ENCODE measurements at regions not wholly inside any gene's neighbourhood (a gene's known extent, or its start where the extent isn't known, plus 50 kb on each side); places are given as distances from the start of the nearest gene placed in this dataset.
"Not testable (repeated sequence)": the region's sequence is repeated elsewhere in the genome, so short reads cannot be mapped to it uniquely, and the experiment has no call there.

DNA sequence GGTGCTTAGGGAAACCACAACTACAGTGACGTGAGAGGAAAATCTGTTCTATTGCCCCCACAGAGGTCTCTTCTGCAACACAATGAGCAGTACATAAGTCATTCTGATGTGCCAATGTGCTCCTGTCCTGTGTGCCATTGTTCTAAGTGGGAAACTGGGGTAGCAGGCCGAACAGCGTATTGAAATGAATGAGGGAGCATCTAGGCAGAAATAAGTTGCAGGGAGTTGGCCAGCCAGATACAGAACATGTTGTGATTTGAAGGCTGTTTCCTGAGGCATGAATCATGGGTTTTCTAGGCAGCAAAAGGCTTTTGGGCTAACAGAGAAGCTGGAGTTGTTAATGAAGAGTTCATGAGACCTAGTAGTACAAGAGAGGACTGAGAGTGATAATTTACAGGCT lies 122.5 kb downstream of the OR4F15 start:
- not testable (repeated sequence) for H2BK12ac ChIP-seq (ENCODE audit: low read length in 2 of 2); H2AK5ac ChIP-seq (ENCODE audit: low read length, severe bottlenecking); H4K8ac ChIP-seq (ENCODE audit: low read length); H2BK15ac ChIP-seq (ENCODE audit: low read depth, poor library complexity, severe bottlenecking); H2AFZ ChIP-seq (ENCODE audit: low read depth, low read length); H3K4me1 ChIP-seq (ENCODE audit: control insufficient read depth, insufficient read depth, low read depth, low read length); H3K9me3 ChIP-seq (ENCODE audit: control insufficient read depth, low read length); H3K23ac ChIP-seq (ENCODE audit: low read length in 2 of 2); H3K36me3 ChIP-seq (ENCODE audit: control insufficient read depth in 1 of 2, insufficient read depth in 2 of 2, low read depth in 1 of 2, low read length in 2 of 2); H3K27ac ChIP-seq (ENCODE audit: low read length, poor library complexity, severe bottlenecking); H3K18ac ChIP-seq (ENCODE audit: low read depth in 1 of 2, low read length in 2 of 2); H3K4ac ChIP-seq (ENCODE audit: low read depth in 1 of 2, low read length in 2 of 2); H3K14ac ChIP-seq (ENCODE audit: low read length in 2 of 2); H3K27me3 ChIP-seq (ENCODE audit: control insufficient read depth in 1 of 2, insufficient read depth in 1 of 2, low read length in 2 of 2); H3K4me3 ChIP-seq (ENCODE audit: insufficient read depth in 1 of 2, low read depth in 1 of 2, low read length in 2 of 2); H2BK120ac ChIP-seq (ENCODE audit: low read depth, low read length); H2BK5ac ChIP-seq (ENCODE audit: low read depth, low read length, poor library complexity, severe bottlenecking); H4K91ac ChIP-seq (ENCODE audit: low read length); H3K79me1 ChIP-seq (replicated peaks; ENCODE audit: low read length, poor library complexity, severe bottlenecking); H3K9ac ChIP-seq (ENCODE audit: low read length); DNase-seq; H3K4me2 ChIP-seq (ENCODE audit: low read length, poor library complexity, severe bottlenecking)
- no CpG with 5 or more reads among the region's 3 CpGs for whole genome bisulfite sequencing

DNA sequence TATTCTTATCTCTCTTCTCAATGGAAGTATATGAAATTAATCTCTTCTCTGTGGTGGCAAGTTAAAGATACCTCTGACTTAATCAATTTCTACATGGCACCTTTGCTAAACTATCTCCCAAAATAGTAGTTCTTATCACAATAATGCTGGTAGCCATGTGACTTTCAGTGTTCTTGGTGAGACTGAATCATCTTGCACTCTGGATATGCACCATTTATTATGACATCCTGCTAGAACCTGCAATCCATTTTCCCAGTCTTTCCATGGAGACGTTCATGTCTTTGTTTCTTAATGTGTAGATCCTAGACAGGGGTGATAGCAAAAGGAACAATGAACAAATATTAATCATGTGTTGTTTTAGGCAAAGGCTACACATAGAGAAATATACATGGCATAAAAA lies 125.4 kb downstream of the OR4F15 start:
- H3K18ac ChIP-seq (ENCODE audit: low read depth in 1 of 2, low read length in 2 of 2), result not testable (repeated sequence)

DNA sequence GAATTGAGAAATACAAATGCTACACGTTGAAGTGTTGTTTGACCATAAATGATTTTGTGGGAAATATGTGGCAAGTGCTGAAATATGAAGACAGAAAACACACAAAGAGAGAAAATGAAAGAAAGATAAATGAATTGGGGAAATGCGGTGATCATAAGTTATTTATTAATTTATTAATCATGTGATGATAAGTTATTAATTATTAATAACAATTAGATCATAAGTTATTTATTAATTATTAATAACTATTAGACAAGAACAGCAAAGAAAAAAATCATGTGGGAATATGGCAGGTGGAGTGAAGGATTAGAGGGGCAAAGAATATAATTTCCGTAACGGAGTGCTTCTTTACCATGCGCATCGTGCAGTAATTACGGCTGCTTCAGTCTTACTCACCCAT lies 126.6 kb downstream of the OR4F15 start:
- not testable (repeated sequence) for H2BK120ac ChIP-seq (ENCODE audit: low read depth, low read length); H3K79me1 ChIP-seq (replicated peaks; ENCODE audit: low read length, poor library complexity, severe bottlenecking); H2AK5ac ChIP-seq (ENCODE audit: low read length, severe bottlenecking); H3K36me3 ChIP-seq (ENCODE audit: control insufficient read depth in 1 of 2, insufficient read depth in 2 of 2, low read depth in 1 of 2, low read length in 2 of 2); H3K4me1 ChIP-seq (ENCODE audit: control insufficient read depth, insufficient read depth, low read depth, low read length); H3K27me3 ChIP-seq (ENCODE audit: control insufficient read depth in 1 of 2, insufficient read depth in 1 of 2, low read length in 2 of 2); H4K8ac ChIP-seq (ENCODE audit: low read length); H3K14ac ChIP-seq (ENCODE audit: low read length in 2 of 2); H3K4me2 ChIP-seq (ENCODE audit: low read length, poor library complexity, severe bottlenecking); H3K9me3 ChIP-seq (ENCODE audit: control insufficient read depth, low read length); H3K23ac ChIP-seq (ENCODE audit: low read length in 2 of 2); H3K18ac ChIP-seq (ENCODE audit: low read depth in 1 of 2, low read length in 2 of 2); H2BK12ac ChIP-seq (ENCODE audit: low read length in 2 of 2); H3K4ac ChIP-seq (ENCODE audit: low read depth in 1 of 2, low read length in 2 of 2); H3K9ac ChIP-seq (ENCODE audit: low read length); DNase-seq; H3K27ac ChIP-seq (ENCODE audit: low read length, poor library complexity, severe bottlenecking); H2BK5ac ChIP-seq (ENCODE audit: low read depth, low read length, poor library complexity, severe bottlenecking); H3K4me3 ChIP-seq (ENCODE audit: insufficient read depth in 1 of 2, low read depth in 1 of 2, low read length in 2 of 2); H2BK15ac ChIP-seq (ENCODE audit: low read depth, poor library complexity, severe bottlenecking); H2AFZ ChIP-seq (ENCODE audit: low read depth, low read length); H4K91ac ChIP-seq (ENCODE audit: low read length)
- 100% methylated on average over 2 of the region's 7 CpGs for WGBS

More for the DNA sequence above, 125.4 kb downstream of the OR4F15 start:
- H3K4me3 ChIP-seq (ENCODE audit: insufficient read depth in 1 of 2, low read depth in 1 of 2, low read length in 2 of 2); H2AFZ ChIP-seq (ENCODE audit: low read depth, low read length); H3K27me3 ChIP-seq (ENCODE audit: control insufficient read depth in 1 of 2, insufficient read depth in 1 of 2, low read length in 2 of 2); H4K91ac ChIP-seq (ENCODE audit: low read length); H2BK12ac ChIP-seq (ENCODE audit: low read length in 2 of 2); H3K79me1 ChIP-seq (replicated peaks; ENCODE audit: low read length, poor library complexity, severe bottlenecking); H2AK5ac ChIP-seq (ENCODE audit: low read length, severe bottlenecking); H4K8ac ChIP-seq (ENCODE audit: low read length); H3K23ac ChIP-seq (ENCODE audit: low read length in 2 of 2); H3K9ac ChIP-seq (ENCODE audit: low read length); H2BK120ac ChIP-seq (ENCODE audit: low read depth, low read length); H3K14ac ChIP-seq (ENCODE audit: low read length in 2 of 2); DNase-seq; H3K36me3 ChIP-seq (ENCODE audit: control insufficient read depth in 1 of 2, insufficient read depth in 2 of 2, low read depth in 1 of 2, low read length in 2 of 2); H2BK15ac ChIP-seq (ENCODE audit: low read depth, poor library complexity, severe bottlenecking); H3K27ac ChIP-seq (ENCODE audit: low read length, poor library complexity, severe bottlenecking); H3K9me3 ChIP-seq (ENCODE audit: control insufficient read depth, low read length); H2BK5ac ChIP-seq (ENCODE audit: low read depth, low read length, poor library complexity, severe bottlenecking); H3K4me2 ChIP-seq (ENCODE audit: low read length, poor library complexity, severe bottlenecking); H3K4me1 ChIP-seq (ENCODE audit: control insufficient read depth, insufficient read depth, low read depth, low read length); H3K4ac ChIP-seq (ENCODE audit: low read depth in 1 of 2, low read length in 2 of 2): not testable (repeated sequence)
- WGBS, result no CpG with 5 or more reads among the region's 1 CpG

DNA sequence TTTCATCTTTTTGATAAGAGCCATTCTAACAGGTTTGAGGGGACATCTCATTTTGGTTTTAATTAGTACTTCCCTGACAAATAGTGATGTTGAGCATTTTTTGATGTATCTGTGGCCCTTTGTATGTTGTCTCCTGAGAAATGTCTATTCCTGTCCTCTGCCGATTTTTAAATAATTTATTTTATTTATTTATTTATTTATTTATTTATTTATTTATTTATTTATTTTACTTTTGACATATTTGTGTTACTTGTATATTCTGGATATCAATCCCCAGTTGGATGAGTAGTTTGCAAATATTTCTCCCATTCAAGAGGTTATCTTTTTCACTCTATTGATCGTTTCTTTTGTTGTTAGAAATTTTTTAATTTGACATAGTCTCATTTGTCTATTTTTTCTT lies 133.9 kb downstream of the OR4F15 start:
- H2BK120ac ChIP-seq (ENCODE audit: low read depth, low read length); H3K79me1 ChIP-seq (replicated peaks; ENCODE audit: low read length, poor library complexity, severe bottlenecking); H2AK5ac ChIP-seq (ENCODE audit: low read length, severe bottlenecking); H3K4me2 ChIP-seq (ENCODE audit: low read length, poor library complexity, severe bottlenecking); H3K4me1 ChIP-seq (ENCODE audit: control insufficient read depth, insufficient read depth, low read depth, low read length); DNase-seq; H3K9ac ChIP-seq (ENCODE audit: low read length); H4K8ac ChIP-seq (ENCODE audit: low read length); H3K27ac ChIP-seq (ENCODE audit: low read length, poor library complexity, severe bottlenecking); H3K4ac ChIP-seq (ENCODE audit: low read depth in 1 of 2, low read length in 2 of 2); H4K91ac ChIP-seq (ENCODE audit: low read length); H2AFZ ChIP-seq (ENCODE audit: low read depth, low read length); H3K27me3 ChIP-seq (ENCODE audit: control insufficient read depth in 1 of 2, insufficient read depth in 1 of 2, low read length in 2 of 2); H3K23ac ChIP-seq (ENCODE audit: low read length in 2 of 2); H2BK15ac ChIP-seq (ENCODE audit: low read depth, poor library complexity, severe bottlenecking); H3K36me3 ChIP-seq (ENCODE audit: control insufficient read depth in 1 of 2, insufficient read depth in 2 of 2, low read depth in 1 of 2, low read length in 2 of 2); H3K4me3 ChIP-seq (ENCODE audit: insufficient read depth in 1 of 2, low read depth in 1 of 2, low read length in 2 of 2); H3K18ac ChIP-seq (ENCODE audit: low read depth in 1 of 2, low read length in 2 of 2); H3K9me3 ChIP-seq (ENCODE audit: control insufficient read depth, low read length); H2BK5ac ChIP-seq (ENCODE audit: low read depth, low read length, poor library complexity, severe bottlenecking); H2BK12ac ChIP-seq (ENCODE audit: low read length in 2 of 2); H3K14ac ChIP-seq (ENCODE audit: low read length in 2 of 2): not testable (repeated sequence)
- WGBS, result no CpG with 5 or more reads among the region's 2 CpGs

Measured in mesenchymal stem cell (in vitro differentiated cells and primary cell).